T-helper 9 cell (primary cell): ENCODE measurements at regions not wholly inside any gene's neighbourhood (a gene's known extent, or its start where the extent isn't known, plus 50 kb on each side); places are given as distances from the start of the nearest gene placed in this dataset.

Experiments used
- DNase-seq: peaks from one replicate; pipeline ENCODE4 v3.0.0-alpha.2; 2020

- DNase-seq: no peak
These were observed 472.1 kb downstream of the PTPRU start for GRCh38 chr1:29708381-29708780.

GRCh38 chr1:29707796-29708195 lies 471.5 kb downstream of the PTPRU start:
- no peak for DNase-seq

GRCh38 chr1:29706936-29707335 lies 470.6 kb downstream of the PTPRU start:
- no peak for DNase-seq

GRCh38 chr1:29704430-29704829 lies 468.1 kb downstream of the PTPRU start:
- no peak for DNase-seq

GRCh38 chr1:29703596-29704370 lies 467.5 kb downstream of the PTPRU start:
- DNase-seq: no peak

- DNase-seq: no peak
These were observed 464.2 kb downstream of the PTPRU start for GRCh38 chr1:29700491-29700890.

GRCh38 chr1:29698626-29699025 lies 462.3 kb downstream of the PTPRU start:
- DNase-seq: no peak

GRCh38 chr1:29698033-29698432 lies 461.7 kb downstream of the PTPRU start:
- no peak for DNase-seq

GRCh38 chr1:29697391-29697780 lies 461.1 kb downstream of the PTPRU start:
- DNase-seq: no peak

GRCh38 chr1:29696656-29697390 lies 460.5 kb downstream of the PTPRU start:
- no peak for DNase-seq

- DNase-seq: no peak
These were observed 459.5 kb downstream of the PTPRU start for GRCh38 chr1:29695803-29696202.

- no peak for DNase-seq
These were observed 458.7 kb downstream of the PTPRU start for GRCh38 chr1:29695036-29695435.

GRCh38 chr1:29691499-29691898 lies 455.2 kb downstream of the PTPRU start:
- no peak for DNase-seq

GRCh38 chr1:29690156-29690555 lies 453.8 kb downstream of the PTPRU start:
- no peak for DNase-seq

GRCh38 chr1:29689372-29690030 lies 453.2 kb downstream of the PTPRU start:
- no peak for DNase-seq

GRCh38 chr1:29688471-29689365 lies 452.4 kb downstream of the PTPRU start:
- no peak for DNase-seq

GRCh38 chr1:29687601-29688244 lies 451.4 kb downstream of the PTPRU start:
- no peak for DNase-seq

GRCh38 chr1:29687166-29687565 lies 450.8 kb downstream of the PTPRU start:
- DNase-seq: no peak

GRCh38 chr1:29686012-29686930 lies 449.9 kb downstream of the PTPRU start:
- no peak for DNase-seq

- DNase-seq: no peak
These were observed 449.1 kb downstream of the PTPRU start for GRCh38 chr1:29685387-29685786.

GRCh38 chr1:29684141-29684540 lies 447.8 kb downstream of the PTPRU start:
- DNase-seq: no peak
